SK-N-DZ (cell line): ENCODE measurements at regions not wholly inside any gene's neighbourhood (a gene's known extent, or its start where the extent isn't known, plus 50 kb on each side); places are given as distances from the start of the nearest gene placed in this dataset.

Source experiments
- DNase-seq: peaks from one replicate; pipeline ENCODE4 v3.0.0-alpha.2; 2015; ENCODE audit warnings: low spot score

DNA sequence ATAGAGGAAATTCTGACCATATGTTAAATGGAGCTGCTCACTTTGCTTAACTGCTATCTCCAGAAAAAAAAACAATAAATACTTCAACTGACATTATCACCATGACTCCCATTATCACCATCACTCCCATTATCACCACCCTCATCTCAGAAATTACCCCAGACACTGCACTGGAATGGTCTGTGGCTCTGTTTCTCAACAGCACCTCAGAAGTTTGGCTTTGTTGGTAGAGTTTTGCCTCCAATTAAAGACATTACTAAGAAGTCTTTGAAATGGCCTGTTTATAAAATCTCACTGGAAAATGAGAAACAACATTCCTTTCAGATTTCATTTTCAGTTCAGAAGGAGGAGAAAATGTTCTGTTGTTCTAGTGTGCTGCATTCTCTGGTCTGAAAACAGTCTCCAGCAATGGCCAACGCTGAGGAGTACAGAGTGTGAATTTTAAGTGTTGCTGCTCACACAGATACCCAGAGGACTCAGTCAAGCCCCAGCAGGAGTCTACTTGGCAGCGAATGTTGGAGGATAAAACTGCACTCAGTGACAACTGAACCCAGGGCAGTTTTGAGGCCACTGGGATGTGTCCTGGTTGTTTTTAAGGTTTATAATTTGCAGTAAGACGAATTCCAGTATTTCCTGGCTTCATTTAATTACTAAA lies 364.5 kb upstream of the CDH2 start:
- no peak for DNase-seq

DNA sequence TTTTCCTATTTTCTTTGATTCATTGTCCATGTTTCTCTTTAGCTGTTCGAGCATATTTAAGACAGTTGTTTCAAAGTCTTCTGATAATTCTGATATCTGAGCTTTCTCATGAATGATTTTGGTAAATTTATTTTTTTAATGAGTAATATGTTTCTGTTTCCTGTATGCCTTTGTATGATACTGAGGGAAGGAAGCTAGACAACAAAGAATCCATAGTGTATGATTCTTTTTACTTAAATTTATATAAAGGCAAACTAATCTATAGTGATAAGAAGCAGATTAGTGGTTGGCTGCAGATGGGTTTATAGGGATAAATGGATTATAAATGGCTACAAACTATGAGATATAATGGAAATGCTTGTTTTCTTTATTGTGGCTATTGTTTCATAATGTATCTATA lies 352.7 kb upstream of the CDH2 start:
- no peak for DNase-seq

DNA sequence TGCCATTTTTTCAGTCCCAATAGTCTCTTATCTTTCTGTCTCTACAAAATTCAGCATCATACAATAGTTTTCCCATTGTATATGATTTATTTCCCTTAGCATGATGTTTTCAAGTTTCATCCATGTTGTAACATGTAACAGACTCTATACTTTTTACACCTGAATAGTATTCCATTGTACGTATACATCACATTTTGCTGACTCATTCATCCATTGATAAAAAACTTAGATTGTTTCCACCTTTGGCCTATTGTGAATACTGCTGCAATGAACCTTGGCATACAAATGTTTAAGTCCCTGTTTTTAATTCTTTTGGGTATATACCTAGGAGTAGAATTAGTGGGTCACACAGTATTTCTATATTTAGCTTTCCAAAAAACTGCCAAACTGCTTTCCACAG lies 349.3 kb upstream of the CDH2 start:
- DNase-seq = no peak

DNA sequence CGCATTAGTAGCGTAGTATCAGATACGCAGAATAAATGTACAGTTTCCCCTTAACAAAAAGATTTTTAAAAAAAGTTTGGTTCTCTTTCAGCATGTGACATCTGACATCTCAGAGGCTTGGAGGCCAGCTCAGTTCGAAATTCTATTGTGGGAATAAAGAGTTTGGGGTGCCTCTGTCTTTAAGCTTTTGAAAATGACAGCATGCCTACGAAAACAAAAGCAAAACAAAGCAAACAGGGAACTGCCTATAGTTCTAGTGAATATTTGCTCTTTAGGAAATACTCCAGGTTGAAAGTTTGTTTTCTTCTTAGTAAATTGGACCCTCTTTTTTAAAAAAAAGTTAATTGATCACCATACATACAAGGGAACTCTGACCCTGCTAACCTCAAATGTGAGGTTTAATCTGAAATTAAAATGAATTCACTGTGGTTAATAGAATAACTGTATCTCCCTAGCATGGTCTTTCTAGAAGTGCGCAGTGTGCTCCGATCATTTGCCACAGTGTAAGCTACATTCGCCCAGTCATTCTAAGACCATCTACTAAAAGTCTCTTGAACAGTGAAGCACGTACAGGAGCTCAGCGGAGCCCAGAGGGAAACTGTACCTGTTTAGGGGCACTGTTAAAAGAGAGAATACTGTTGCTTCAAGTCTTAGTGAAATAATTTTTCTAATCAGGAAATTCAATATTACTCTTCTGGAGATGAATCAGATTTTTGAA lies 347.0 kb upstream of the CDH2 start:
- DNase-seq = no peak

DNA sequence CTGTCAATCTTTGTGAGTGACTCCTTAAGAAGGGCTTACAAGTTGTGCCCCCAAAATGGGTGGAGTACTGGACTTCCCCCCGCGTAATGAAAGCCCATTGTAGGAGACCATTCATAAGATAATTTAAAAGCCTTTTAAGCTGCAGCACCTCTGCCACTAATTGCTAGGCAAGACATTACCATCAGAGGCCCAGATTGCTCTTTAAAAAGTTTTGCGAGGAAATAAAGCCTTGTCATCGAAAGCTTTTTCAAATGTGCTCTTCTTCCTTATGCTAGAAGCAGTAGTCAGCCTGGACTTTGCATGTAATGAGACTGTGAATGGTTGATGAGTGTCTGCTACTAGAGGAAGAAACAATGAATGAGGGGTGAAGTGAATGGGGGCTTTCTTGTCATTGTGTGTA lies 345.3 kb upstream of the CDH2 start:
- no peak for DNase-seq

DNA sequence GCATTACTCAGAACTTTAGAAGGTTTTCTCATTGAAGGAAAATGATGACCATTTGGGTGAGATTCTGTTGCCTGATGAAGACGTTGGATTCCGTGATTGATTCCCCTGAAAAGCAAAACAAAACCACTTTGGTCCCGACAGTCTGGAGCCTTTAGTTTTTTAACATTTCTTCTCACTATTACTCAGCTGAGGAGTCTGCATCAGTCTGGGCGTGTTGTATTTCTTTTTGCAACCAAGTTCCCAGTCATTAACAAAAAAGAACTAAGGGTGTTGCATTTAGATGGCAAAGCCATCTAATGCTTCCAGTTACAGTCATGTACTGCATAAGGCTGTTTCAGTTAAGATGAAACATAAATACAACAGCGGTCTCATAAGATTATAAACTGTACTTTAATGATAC lies 343.1 kb upstream of the CDH2 start:
- DNase-seq = no peak

DNA sequence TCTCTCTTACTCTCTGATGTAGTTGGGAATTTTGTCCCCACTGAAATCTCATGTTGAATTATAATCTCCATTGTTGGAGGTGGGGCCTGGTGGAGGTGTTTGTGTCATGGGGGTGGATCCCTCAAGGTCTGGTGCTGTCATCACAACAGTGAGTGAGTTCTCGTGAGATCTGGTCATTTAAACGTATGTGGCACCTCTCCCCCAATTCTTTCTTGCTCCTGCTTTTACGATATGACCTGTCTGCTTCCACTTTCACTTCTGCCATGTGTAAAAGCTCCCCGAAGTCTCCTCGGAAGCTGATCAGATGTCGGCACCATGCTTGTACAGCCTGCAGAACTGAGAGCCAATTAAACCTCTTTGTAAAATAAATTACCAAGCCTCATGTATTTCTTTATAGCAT lies 337.8 kb upstream of the CDH2 start:
- no peak for DNase-seq

DNA sequence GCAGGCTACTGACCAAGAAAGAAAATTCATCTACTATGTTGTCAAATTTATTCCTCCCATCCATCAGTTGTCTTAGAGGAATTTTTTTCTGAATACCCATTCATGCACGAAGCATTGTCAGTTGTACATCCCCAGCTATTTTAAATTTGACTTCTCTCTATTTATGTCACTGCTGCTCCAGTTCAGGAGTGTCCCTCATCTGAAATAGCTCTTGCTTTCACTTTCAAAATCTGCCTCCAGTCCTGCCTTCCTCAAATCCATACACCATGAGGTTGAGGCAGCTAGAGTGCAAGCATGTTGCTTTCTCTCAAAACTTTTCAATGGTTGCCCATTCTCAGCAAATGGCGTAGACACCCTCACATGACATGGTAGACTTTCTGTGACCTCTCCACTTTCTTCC lies 335.4 kb upstream of the CDH2 start:
- no peak for DNase-seq

DNA sequence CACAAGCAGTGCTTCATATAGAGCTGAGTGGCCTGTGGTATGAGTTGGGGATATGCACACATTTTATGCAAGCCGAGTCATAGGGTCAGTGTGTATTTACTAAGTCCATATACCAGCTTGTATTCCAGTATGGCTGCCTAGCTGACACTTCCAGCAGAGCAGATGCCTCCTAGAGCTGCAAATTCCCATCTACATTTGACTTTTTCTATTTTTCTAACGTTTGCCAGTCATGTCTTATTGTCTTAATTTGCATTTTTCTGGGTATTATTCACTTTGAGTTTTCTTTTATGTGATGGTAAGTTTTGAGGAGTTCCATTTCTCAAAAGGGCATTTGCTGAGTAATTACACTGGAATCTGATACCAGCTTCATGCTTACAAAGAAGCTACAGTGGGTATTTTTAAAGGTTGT lies 334.5 kb upstream of the CDH2 start:
- DNase-seq = no peak

DNA sequence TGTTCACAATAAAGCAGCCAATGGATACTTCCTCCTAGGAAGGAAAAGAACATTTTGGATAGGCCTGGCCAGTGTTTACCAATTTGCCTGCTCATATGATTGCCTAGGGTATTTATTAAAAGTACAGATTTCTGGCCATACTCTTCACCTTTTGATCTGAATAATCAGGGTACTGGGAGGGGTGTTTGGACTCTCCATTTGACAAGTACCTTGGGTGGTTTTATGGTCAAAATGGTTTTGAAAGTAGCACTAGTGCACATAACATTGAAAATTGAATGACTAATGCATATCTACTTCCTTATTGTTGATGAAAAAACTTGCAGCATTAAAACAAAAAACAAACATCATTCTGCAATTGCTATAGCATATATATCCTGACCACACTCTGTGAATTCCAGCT lies 333.3 kb upstream of the CDH2 start:
- no peak for DNase-seq

DNA sequence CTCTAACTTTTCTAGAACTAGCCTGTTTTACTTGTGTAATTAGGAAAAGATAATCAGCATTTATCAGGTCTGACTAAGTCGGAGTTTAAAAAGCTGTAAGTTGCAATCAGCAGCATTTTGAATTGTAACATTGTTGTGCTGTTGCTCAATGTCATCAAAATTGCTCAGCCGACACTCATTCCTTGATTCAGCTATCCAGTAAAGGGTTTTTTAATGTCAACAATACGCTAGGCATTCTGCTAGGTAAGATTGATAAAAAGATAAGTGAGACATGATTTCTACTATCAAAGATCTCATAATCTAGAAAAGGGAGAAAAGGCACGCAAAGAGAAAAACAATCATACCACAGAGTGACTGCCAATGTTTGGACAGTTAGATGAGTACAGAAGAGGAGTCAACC lies 327.1 kb upstream of the CDH2 start:
- no peak for DNase-seq

DNA sequence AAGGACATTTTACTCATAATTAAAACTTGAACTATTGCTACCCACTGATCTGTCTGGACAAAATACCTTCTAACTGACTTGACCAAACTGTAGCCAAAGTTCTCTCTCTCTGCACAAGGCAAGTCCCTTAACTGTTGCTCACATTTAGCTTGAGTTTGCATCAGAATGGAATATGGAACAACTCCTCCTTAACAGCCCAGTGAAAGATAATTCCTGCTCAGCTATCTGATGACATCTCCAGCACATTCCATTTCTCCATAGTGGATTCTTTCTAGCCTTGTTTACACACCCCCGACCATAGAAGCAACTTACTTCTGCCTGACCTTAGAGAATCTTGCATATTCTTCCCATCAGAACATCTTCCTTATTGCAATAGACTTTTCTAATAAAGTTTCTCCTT lies 317.2 kb upstream of the CDH2 start:
- no peak for DNase-seq

DNA sequence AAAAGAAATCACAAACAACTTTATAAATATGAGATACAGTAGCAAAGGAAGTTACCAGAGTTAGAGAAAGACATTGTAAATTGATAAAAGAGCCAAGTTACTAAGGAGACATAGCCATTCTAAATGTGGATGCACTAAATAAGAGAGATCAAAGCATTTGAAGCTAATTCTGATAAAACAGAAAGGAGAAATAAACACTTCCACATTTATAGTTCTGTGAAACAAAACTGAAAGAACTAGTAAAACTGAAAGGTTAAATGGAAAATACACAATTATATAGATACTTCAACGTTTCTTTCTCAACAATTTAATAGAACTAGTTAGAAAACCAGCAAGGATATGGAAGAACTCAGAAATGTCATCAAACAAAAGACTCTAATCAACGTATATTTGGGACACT lies 309.0 kb upstream of the CDH2 start:
- DNase-seq = no peak

DNA sequence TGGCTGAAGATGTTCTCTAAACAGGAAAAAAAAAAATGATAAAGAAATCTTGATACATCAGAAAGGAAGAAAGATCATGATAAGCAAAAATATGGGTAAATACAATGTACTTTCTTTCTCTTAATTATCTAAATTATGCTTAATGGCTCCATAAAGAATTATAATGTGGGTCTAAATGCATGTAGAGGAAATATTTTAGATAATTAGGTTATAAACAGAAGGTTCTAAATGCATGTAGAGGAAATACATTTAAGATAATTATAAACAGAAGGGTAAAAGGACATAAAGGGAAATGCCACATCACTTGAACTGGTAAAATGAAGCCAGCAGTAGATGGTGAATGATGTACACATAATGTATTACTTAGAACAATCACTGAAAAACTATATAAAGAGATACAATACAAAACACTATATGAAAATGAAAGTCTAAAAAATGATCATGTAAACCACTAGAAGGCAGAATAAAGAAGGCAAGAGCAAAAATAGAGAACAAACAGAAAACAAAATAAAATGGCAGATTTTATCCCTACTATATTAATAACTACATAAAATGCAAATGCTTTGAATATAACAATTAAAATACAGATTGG lies 308.4 kb upstream of the CDH2 start:
- DNase-seq = no peak

DNA sequence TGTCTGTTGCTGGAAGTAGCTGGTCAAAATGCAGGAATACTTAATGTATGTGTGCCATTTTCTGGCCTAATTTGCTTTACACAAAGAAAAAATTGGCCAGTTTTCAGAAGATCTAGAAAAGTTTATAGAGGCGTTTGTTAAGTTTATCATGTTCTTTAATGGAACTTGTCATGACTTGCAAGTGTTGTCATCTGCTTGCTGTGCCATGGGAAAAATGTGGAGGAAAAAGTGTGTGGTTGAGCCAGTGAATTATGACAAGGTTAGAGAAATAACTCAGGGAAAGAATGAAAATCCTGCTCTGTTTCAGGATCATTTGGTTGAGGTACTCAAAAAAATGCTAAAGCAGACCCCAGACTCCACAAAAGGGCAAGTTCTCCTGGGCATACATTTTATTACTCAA lies 301.6 kb upstream of the CDH2 start:
- no peak for DNase-seq

DNA sequence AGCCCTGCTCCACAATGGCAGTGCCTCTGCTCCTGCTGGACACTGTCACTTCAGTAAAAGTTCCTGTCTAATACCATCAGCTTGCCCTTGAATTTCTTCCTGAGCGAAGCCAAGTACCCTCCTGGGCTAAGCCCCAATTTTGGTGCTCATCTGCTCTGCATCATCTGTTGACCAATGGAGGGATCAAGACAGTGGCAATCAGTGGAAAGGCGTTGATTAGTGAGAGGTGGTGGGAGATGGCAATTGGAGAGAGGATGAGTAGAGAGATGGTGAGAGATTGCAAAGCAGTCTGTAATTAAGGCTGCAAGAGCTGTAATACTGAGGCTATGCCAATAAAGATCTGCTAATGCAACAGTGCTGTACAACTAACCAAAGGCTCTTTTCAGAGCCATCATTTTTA lies 299.4 kb upstream of the CDH2 start:
- no peak for DNase-seq

DNA sequence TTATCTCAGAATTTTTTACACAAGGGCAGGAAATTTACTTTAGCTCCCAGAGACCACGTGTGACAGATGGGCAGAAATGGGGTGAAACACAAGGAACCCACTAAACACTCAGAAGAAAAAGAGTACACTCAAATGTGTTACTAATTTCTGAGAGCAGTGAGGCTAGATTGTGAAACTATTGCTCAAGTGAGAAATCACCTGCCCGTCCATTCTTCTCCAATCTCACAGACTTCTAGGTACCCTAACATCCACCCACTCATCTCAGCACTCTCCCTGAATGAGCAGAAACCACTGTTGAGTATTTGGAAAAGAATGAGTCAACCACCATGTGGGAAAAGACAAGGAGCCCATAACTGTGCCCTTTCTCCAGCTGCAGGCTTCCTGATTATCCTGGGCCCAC lies 293.0 kb upstream of the CDH2 start:
- DNase-seq = no peak

DNA sequence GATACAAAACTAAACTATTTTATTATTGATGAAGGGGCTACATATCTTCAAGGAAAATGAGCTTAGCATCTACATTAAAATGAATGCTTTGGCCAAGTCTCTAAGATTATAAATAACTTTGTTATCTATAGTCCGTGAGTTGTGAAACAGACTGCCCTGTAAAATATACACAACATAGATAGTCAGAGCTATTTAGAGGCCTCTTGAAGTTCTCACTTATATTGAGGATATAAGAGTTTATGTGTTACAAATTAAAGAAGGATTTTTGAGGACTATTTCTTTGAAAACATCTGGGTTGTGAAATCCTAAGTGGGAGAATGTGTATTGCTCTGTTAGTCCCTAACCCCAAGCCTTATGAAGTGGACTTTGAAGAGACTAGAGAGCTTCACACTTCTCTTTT lies 292.0 kb upstream of the CDH2 start:
- no peak for DNase-seq

DNA sequence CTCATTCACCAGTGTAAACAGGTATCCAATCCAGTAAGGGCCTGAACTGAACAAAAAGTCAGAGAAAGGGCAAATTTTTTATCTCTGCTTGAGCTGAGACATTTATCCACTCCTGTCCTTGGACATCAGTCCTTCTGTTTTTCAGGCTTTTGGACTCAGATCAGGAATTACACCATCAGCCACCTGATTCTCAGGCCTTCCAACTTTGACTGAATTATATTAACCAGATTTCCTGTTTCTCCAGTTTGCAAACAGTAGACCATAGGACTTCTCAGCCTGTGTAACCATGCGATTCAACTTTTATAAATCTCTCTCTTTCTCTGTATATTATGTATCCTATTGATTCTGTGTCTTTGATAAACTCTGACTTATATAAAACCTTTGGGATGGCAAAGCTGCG lies 289.3 kb upstream of the CDH2 start:
- DNase-seq = no peak

DNA sequence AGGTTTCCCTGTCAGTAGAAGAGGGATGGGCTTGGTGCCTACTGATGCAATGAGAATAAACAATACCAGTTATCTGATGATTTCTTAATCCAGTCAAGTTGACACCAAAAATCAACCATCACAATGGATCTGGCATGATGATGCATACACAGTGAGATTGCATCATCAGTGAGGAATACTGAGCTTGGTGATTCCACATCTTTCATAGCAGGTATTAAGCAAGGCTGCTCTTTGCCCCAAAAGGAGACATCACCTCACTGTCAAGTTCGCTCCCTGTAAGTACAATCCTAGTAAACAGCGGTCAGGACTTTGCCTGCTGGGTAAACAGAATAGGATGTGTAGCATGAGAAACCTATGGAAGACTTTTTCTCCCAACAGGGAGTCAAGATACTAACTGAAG lies 282.7 kb upstream of the CDH2 start:
- no peak for DNase-seq

DNA sequence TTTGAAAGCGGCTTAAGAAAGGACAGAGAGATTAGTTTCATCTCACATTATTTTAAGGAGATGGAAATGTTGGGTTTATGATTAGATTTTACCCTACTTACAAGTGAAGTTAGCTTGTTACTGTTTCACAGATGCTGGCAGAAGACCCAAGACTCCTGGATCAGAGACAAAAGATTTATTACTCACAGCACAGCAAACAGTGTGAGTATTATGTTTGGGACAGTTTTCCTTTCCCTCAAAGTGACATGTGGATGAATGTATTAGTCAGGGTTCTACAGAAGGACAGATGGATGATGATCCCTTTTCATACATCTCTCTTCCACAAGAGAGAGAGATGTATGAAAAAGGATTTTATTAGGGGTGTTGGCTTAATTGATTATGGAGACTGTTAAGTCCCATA lies 281.8 kb upstream of the CDH2 start:
- DNase-seq = no peak

DNA sequence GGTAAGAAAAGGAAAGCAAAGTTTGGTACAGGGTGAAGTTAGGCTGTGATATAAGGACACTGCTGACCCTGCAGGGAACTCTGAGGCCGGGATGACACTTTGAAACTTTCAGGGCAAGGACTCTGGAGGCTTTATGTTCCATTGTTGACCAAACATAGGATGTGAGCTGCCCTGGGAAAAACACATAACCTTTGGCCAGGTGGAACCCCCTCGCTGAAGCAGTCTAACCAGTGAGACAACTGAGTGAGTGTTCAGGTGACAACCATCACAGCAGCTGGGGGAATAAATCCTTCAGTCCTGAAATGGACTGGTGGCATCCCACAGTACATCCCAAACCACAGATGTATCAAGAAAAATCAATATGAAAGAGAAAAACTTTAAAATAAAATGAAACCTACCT lies 280.9 kb upstream of the CDH2 start:
- DNase-seq = no peak

DNA sequence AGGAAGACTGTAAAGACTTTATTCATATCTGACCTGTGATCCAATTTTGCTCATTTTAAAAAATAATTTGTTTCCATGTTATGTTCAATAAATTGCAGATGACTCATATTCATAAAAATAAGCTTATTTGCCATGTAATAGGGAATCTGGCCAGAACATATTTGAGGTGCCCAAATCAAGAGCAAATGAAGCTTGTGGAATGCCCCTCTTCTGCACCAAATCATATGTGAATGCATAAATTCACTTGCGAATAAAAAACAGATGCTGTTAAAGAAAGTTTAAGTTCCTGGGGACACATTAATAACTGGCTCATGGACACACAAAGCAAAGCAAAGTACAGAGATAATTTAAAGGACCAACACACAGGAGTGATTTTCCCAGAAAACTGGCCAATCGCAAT lies 279.0 kb upstream of the CDH2 start:
- no peak for DNase-seq
